Hepatocyte (in vitro differentiated cells): ENCODE measurements at regions not wholly inside any gene's neighbourhood (a gene's known extent, or its start where the extent isn't known, plus 50 kb on each side); places are given as distances from the start of the nearest gene placed in this dataset.

Experiments used
- DNase-seq: peaks from one replicate; pipeline ENCODE4 v3.0.0-alpha.2; 2016; ENCODE audit warnings: low spot score
- H2AFZ ChIP-seq: fragments of 200-600 bp; sonication (generic); 2 replicates; pipeline ENCODE4 v1.6.0; 2016; ENCODE audit warnings: antibody characterized with exemption, mild to moderate bottlenecking
- H3K27ac ChIP-seq: fragments of 200-600 bp; sonication (generic); 2 replicates; pipeline ENCODE4 v1.5.1; 2016; ENCODE audit warnings: mild to moderate bottlenecking
- H3K27me3 ChIP-seq: fragments of 200-600 bp; sonication (generic); 2 replicates; pipeline ENCODE4 v1.6.1; 2016
- H3K36me3 ChIP-seq: fragments of 200-600 bp; sonication (generic); replicated peaks from 2 replicates; pipeline ENCODE4 v1.5.1; 2016; ENCODE audit warnings: low read depth; ENCODE audit not compliant: insufficient read depth
- H3K4me1 ChIP-seq: fragments of 200-600 bp; sonication (generic); 2 replicates; pipeline ENCODE4 v1.5.1; 2016; ENCODE audit warnings: mild to moderate bottlenecking, moderate library complexity; ENCODE audit not compliant: insufficient read depth
- H3K4me2 ChIP-seq: fragments of 200-600 bp; sonication (generic); 2 replicates; pipeline ENCODE4 v1.6.0; 2016
- H3K4me3 ChIP-seq: fragments of 200-600 bp; sonication (generic); 2 replicates; pipeline ENCODE4 v1.5.1; 2016; ENCODE audit warnings: mild to moderate bottlenecking
- H3K79me2 ChIP-seq: fragments of 200-600 bp; sonication (generic); 2 replicates; pipeline ENCODE4 v1.6.0; 2017; ENCODE audit warnings: mild to moderate bottlenecking
- H3K9me2 ChIP-seq: fragments of 200-600 bp; sonication (generic); replicated peaks from 2 replicates; pipeline ENCODE4 v1.6.0; 2017; ENCODE audit warnings: mild to moderate bottlenecking; ENCODE audit not compliant: insufficient read depth
- H3K9me3 ChIP-seq: fragments of 200-600 bp; sonication (generic); 2 replicates; pipeline ENCODE4 v1.5.1; 2016; ENCODE audit warnings: low read depth, mild to moderate bottlenecking
- H4K20me1 ChIP-seq: fragments of 200-600 bp; sonication (generic); 2 replicates; pipeline ENCODE4 v1.6.0; 2016; ENCODE audit warnings: mild to moderate bottlenecking; ENCODE audit not compliant: insufficient read depth, poor library complexity, severe bottlenecking
- CTCF ChIP-seq: fragments of 200-600 bp; sonication (generic); IDR thresholded peaks from 2 replicates; pipeline ENCODE4 v1.5.1; 2016; ENCODE audit warnings: antibody characterized with exemption, mild to moderate bottlenecking; ENCODE audit not compliant: poor library complexity
- EZH2 ChIP-seq: fragments of 200-600 bp; sonication (generic); IDR thresholded peaks from 2 replicates; pipeline ENCODE4 v1.6.1; 2016; ENCODE audit warnings: antibody characterized with exemption, mild to moderate bottlenecking, borderline replicate concordance
- EZH2phosphoT487 ChIP-seq: fragments of 200-600 bp; sonication (generic); IDR thresholded peaks from one replicate; pipeline ENCODE4 v1.6.1; 2018; ENCODE audit warnings: antibody characterized with exemption, mild to moderate bottlenecking, low read depth, moderate library complexity; ENCODE audit not compliant: unreplicated experiment, severe bottlenecking
- WGBS: methylation state at CpG from one replicate; pipeline ENCODE4 v1.1.6; 2016; ENCODE audit warnings: low lambda C conversion rate; ENCODE audit errors: missing lambda C conversion rate; 5-methylcytosine and 5-hydroxymethylcytosine counted together

DNA sequence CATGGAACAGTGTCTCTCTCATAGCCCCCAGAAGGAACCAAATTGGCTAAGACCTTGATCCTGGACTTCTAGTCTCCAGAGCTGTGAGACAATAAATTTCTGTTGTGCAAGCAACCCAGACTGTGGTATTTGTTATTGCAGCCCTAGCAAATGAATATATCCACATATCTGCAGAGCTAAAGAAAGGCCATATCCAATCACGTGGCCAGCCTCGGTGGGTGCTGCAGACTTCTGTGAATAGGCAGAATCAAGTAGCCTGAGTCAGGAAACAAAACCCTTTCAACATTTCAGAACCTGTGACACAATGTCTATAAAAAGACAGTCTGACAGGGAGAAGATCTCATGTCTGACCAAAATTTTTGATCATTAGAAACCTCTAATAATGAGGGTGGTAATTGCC is 71.0 kb upstream of the CPM start:
- Histone ChIP-seq H3K4me2 (no peak overlapping the region), H3K27ac (no peak overlapping the region), H3K4me1 (peaks cover 32% of the 10 kb centered on the region), H3K79me2 (no peaks in the 10 kb centered on the region), H2AFZ (no peak overlapping the region), H3K36me3 (no peaks in the 10 kb centered on the region), H3K4me3 (no peak overlapping the region), H4K20me1 (no peaks in the 10 kb centered on the region), H3K27me3 (no peaks in the 10 kb centered on the region), H3K9me2 (no peaks in the 10 kb centered on the region), H3K9me3 (no peaks in the 10 kb centered on the region)
- no peak for TF ChIP-seq EZH2phosphoT487
- no peak for TF ChIP-seq CTCF
- TF ChIP-seq EZH2 = no peak
- WGBS = 94% methylated on average over 2 of the region's 2 CpGs
- no peak for DNase-seq

- H3K79me2 ChIP-seq = no peaks in the 10 kb centered on the region
- no peaks in the 10 kb centered on the region for H3K27me3 ChIP-seq
- TF ChIP-seq EZH2phosphoT487 (no peak), CTCF (no peak), EZH2 (no peak)
- H3K4me2 ChIP-seq = peak overlapping the region; percentile 53
- WGBS = 13% methylated on average over 9 of the region's 9 CpGs
- H3K9me2 ChIP-seq = no peaks in the 10 kb centered on the region
- no peak overlapping the region for H3K4me3 ChIP-seq
- peaks cover 22% of the 10 kb centered on the region for H3K4me1 ChIP-seq
- no peaks in the 10 kb centered on the region for H3K9me3 ChIP-seq
- H3K27ac ChIP-seq = peak overlapping the region; percentile 57
- H2AFZ ChIP-seq = no peak overlapping the region
- DNase-seq = peak; percentile 68
- no peaks in the 10 kb centered on the region for H3K36me3 ChIP-seq
- no peaks in the 10 kb centered on the region for H4K20me1 ChIP-seq
Measured at GRCh38 chr12:69007101-69007854, 74.3 kb upstream of the CPM start.

DNA sequence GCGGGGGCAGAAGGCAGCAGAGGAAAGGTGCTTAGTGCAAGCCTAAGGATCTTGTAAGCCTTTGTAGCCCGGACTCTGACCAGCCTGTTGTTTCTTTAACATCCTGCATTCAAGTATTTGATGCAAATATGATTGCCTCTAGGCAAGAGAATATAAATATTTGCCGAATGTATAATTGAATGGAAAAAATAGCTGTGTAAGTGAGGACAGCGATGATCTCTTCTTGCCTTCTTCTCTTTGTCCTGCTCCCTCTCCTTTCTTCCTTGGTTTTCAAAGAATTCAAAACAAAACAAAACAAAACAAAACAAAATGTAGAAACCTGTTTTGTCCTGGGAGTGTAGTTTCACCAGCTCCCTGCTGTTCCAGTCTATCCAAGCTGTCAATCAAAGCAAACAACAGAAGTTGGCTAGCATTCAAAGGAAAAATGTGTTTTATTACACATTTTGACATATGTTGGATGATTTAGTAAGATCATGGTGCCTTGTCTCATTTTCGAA is 74.9 kb upstream of the CPM start:
- Histone ChIP-seq H3K4me3 (no peak overlapping the region), H3K4me1 (peaks cover 18% of the 10 kb centered on the region), H3K9me2 (no peaks in the 10 kb centered on the region), H3K27me3 (no peaks in the 10 kb centered on the region), H2AFZ (no peak overlapping the region), H3K79me2 (no peaks in the 10 kb centered on the region), H3K9me3 (no peaks in the 10 kb centered on the region), H3K27ac (peak overlapping the region; percentile 57), H4K20me1 (no peaks in the 10 kb centered on the region), H3K36me3 (no peaks in the 10 kb centered on the region), H3K4me2 (peak overlapping the region; percentile 53)
- no peak for DNase-seq
- whole genome bisulfite sequencing = 49% methylated on average over 5 of the region's 5 CpGs
- TF ChIP-seq CTCF (no peak), EZH2 (no peak), EZH2phosphoT487 (no peak)
